ENCODE measurements at regions not wholly inside any gene's neighbourhood (a gene's known extent, or its start where the extent isn't known, plus 50 kb on each side); places are given as distances from the start of the nearest gene placed in this dataset.

- ATAC-seq: no peak
- TF ChIP-seq, protein P1, sequence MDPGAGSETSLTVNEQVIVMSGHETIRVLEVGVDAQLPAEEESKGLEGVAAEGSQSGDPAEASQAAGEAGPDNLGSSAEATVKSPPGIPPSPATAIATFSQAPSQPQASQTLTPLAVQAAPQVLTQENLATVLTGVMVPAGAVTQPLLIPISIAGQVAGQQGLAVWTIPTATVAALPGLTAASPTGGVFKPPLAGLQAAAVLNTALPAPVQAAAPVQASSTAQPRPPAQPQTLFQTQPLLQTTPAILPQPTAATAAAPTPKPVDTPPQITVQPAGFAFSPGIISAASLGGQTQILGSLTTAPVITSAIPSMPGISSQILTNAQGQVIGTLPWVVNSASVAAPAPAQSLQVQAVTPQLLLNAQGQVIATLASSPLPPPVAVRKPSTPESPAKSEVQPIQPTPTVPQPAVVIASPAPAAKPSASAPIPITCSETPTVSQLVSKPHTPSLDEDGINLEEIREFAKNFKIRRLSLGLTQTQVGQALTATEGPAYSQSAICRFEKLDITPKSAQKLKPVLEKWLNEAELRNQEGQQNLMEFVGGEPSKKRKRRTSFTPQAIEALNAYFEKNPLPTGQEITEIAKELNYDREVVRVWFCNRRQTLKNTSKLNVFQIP (CRISPR knock-in tag; IDR thresholded peaks at IDR 0.05; ENCODE audit: borderline replicate concordance, low read depth): no peak
- TF ChIP-seq SNAI2 (CRISPR knock-in tag; IDR thresholded peaks at IDR 0.05) (no peak), ZC3H10 (CRISPR knock-in tag; IDR thresholded peaks at IDR 0.05) (no peak), CREB5 (CRISPR knock-in tag; IDR thresholded peaks at IDR 0.05; ENCODE audit: low read depth) (no peak), ZNF70 (CRISPR knock-in tag; IDR thresholded peaks at IDR 0.05) (no peak), ARNTL (CRISPR knock-in tag; IDR thresholded peaks at IDR 0.05; ENCODE audit: borderline replicate concordance, low read depth) (no peak), ISL1 (CRISPR knock-in tag; IDR thresholded peaks at IDR 0.05) (no peak), ZNF8 (CRISPR knock-in tag; IDR thresholded peaks at IDR 0.05) (no peak), RARB (CRISPR knock-in tag; IDR thresholded peaks at IDR 0.05) (no peak), ESRRG (CRISPR knock-in tag; IDR thresholded peaks at IDR 0.05) (no peak), CSDC2 (CRISPR knock-in tag; IDR thresholded peaks at IDR 0.05) (no peak), OSR1 (CRISPR knock-in tag; IDR thresholded peaks at IDR 0.05) (no peak), TOX (CRISPR knock-in tag; IDR thresholded peaks at IDR 0.05; ENCODE audit: borderline replicate concordance) (no peak)
- TF ChIP-seq, protein P2, sequence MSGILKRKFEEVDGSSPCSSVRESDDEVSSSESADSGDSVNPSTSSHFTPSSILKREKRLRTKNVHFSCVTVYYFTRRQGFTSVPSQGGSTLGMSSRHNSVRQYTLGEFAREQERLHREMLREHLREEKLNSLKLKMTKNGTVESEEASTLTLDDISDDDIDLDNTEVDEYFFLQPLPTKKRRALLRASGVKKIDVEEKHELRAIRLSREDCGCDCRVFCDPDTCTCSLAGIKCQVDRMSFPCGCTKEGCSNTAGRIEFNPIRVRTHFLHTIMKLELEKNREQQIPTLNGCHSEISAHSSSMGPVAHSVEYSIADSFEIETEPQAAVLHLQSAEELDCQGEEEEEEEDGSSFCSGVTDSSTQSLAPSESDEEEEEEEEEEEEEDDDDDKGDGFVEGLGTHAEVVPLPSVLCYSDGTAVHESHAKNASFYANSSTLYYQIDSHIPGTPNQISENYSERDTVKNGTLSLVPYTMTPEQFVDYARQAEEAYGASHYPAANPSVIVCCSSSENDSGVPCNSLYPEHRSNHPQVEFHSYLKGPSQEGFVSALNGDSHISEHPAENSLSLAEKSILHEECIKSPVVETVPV (CRISPR knock-in tag; IDR thresholded peaks at IDR 0.05): no peak
Measured at GRCh38 chr19:37303591-37304171, 67.2 kb upstream of the ZNF527 start.

- no peak for ATAC-seq
- TF ChIP-seq TSHZ2 (CRISPR knock-in tag; IDR thresholded peaks at IDR 0.05) (no peak), BACH2 (CRISPR knock-in tag; IDR thresholded peaks at IDR 0.05; ENCODE audit: borderline replicate concordance) (no peak), TCF4 (CRISPR knock-in tag; IDR thresholded peaks at IDR 0.05; ENCODE audit: borderline replicate concordance) (no peak), ZC3H10 (CRISPR knock-in tag; IDR thresholded peaks at IDR 0.05) (no peak), TOX (CRISPR knock-in tag; IDR thresholded peaks at IDR 0.05; ENCODE audit: borderline replicate concordance) (no peak), OSR1 (CRISPR knock-in tag; IDR thresholded peaks at IDR 0.05) (no peak), ZNF8 (CRISPR knock-in tag; IDR thresholded peaks at IDR 0.05) (no peak), GLIS3 (CRISPR knock-in tag; IDR thresholded peaks at IDR 0.05) (no peak), PATZ1 (CRISPR knock-in tag; IDR thresholded peaks at IDR 0.05; ENCODE audit: borderline replicate concordance) (no peak), PPARA (CRISPR knock-in tag; IDR thresholded peaks at IDR 0.05; ENCODE audit: borderline replicate concordance) (no peak)
- TF ChIP-seq, protein P1 (CRISPR knock-in tag; IDR thresholded peaks at IDR 0.05; ENCODE audit: borderline replicate concordance, low read depth): no peak
Measured at GRCh38 chr19:37304190-37304883, 66.6 kb upstream of the ZNF527 start.

All from SK-N-SH treated with all-trans-retinoic acid at 6 μM for 48 hours (cell line).